ENCODE measurements at regions not wholly inside any gene's neighbourhood (a gene's known extent, or its start where the extent isn't known, plus 50 kb on each side); places are given as distances from the start of the nearest gene placed in this dataset.

DNA sequence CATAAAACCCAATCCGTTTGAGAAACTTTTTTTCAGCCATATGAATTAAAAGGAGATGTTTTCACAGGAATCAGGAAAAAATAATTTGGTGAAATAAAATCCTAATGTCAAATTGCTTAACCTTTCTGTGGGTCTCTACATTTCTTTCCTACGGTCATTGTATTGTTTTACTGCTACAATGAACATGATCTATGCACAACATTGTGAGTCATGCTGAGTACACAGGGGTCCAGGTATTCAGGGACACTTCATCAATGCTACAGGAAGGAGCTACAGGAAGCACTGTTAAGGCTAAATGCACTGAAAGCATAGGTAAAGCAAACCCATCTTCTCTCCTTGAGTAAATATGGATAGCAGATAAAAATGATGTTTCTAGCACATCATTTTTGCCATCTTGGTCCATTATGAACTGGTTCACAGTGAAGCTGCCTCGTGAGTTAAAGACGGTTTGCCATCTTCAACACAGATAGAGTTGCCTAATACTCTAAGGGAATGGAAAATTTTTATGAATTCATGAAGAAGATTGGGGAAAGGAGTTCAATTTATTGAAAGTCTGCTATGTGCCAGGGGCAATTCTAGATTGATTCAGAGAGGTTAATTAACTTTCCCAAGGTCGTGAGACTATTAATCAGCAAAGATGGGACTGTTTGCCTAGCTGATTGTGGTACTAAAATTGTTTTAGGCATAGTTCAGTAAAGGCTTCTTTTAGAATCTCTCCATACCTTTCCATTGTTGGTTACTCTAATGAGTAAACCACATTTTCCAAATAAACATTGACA lies 85.5 kb downstream of the DIRAS2 start:
- Histone ChIP-seq H2AFZ (ENCODE audit: control insufficient read depth, low read depth, low read length) (no peak overlapping the region), H3K4me1 (ENCODE audit: control insufficient read depth, insufficient read depth, low read length) (peaks cover 4% of the 10 kb centered on the region), H3K79me2 (ENCODE audit: control insufficient read depth, insufficient read depth, low read length) (no peaks in the 10 kb centered on the region), H3K9me3 (replicated peaks; ENCODE audit: control insufficient read depth, insufficient read depth, low read length) (no peaks in the 10 kb centered on the region), H3K4me2 (ENCODE audit: control insufficient read depth, insufficient read depth) (no peak overlapping the region), H3K36me3 (ENCODE audit: control insufficient read depth in 2 of 2, insufficient read depth in 2 of 2, low read length in 1 of 2) (no peaks in the 10 kb centered on the region), H3K27ac (ENCODE audit: control insufficient read depth, insufficient read depth) (no peak overlapping the region), H3K27me3 (replicated peaks in 1 of 2; ENCODE audit: control insufficient read depth in 2 of 2, insufficient read depth in 2 of 2, low read length in 1 of 2) (no peaks in the 10 kb centered on the region), H3K9ac (ENCODE audit: control insufficient read depth, insufficient read depth, low read length) (no peak overlapping the region), H3K4me3 (no peak overlapping the region), H4K20me1 (ENCODE audit: control insufficient read depth, insufficient read depth) (no peaks in the 10 kb centered on the region)
- in situ Hi-C loops (cut with MboI) = no loop called here
- intact Hi-C loops (cut with micrococcal nuclease; ENCODE audit: unreplicated experiment) = no loop called here
- ChIA-PET CTCF (no interaction called here), POLR2A (no interaction called here), RAD21 (ENCODE audit: unreplicated experiment) (no interaction called here), SMC1A (ENCODE audit: uncharacterized antibody, unreplicated experiment) (no interaction called here)
- WGBS (ENCODE audit: insufficient coverage, insufficient replicate concordance, low lambda C conversion rate, missing lambda C conversion rate) = 38% methylated on average over 5 of the region's 5 CpGs
- ATAC-seq = no peak
- TF ChIP-seq ZBED1 (IDR thresholded peaks at IDR 0.05; ENCODE audit: borderline replicate concordance) (no peak), RELA (IDR thresholded peaks at IDR 0.05; ENCODE audit: borderline replicate concordance, partially characterized antibody) (no peak), ATF7 (IDR thresholded peaks at IDR 0.05; ENCODE audit: low read depth) (no peak), SMARCA5 (IDR thresholded peaks at IDR 0.05) (no peak), SREBF1 (IDR thresholded peaks at IDR 0.05; ENCODE audit: low read length) (no peak), IKZF2 (IDR thresholded peaks at IDR 0.05) (no peak), GABPA (IDR thresholded peaks at IDR 0.05; ENCODE audit: low read depth) (no peak), ZNF207 (IDR thresholded peaks at IDR 0.05; ENCODE audit: borderline replicate concordance) (no peak), SMAD1 (IDR thresholded peaks at IDR 0.05; ENCODE audit: low read depth, partially characterized antibody) (no peak), MTA3 (IDR thresholded peaks at IDR 0.05; ENCODE audit: borderline replicate concordance, low read length) (no peak), RUNX3 (IDR thresholded peaks at IDR 0.05; ENCODE audit: low read length) (no peak), NR2F1 (conservative IDR thresholded peaks at IDR 0.05) (no peak), MYC (IDR thresholded peaks at IDR 0.05; ENCODE audit: insufficient read depth, insufficient read length, insufficient replicate concordance, low read length, severe bottlenecking) (no peak), KDM1A (IDR thresholded peaks at IDR 0.05; ENCODE audit: borderline replicate concordance) (no peak), SPI1 (IDR thresholded peaks at IDR 0.05; ENCODE audit: borderline replicate concordance, insufficient read depth, low read depth, low read length) (no peak), HDAC6 (IDR thresholded peaks at IDR 0.05; ENCODE audit: unreplicated experiment) (no peak), SMC3 (IDR thresholded peaks at IDR 0.05; ENCODE audit: borderline replicate concordance, low read length) (no peak)
- TF ChIP-seq, protein P1, sequence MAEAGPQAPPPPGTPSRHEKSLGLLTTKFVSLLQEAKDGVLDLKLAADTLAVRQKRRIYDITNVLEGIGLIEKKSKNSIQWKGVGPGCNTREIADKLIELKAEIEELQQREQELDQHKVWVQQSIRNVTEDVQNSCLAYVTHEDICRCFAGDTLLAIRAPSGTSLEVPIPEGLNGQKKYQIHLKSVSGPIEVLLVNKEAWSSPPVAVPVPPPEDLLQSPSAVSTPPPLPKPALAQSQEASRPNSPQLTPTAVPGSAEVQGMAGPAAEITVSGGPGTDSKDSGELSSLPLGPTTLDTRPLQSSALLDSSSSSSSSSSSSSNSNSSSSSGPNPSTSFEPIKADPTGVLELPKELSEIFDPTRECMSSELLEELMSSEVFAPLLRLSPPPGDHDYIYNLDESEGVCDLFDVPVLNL (IDR thresholded peaks at IDR 0.05; ENCODE audit: low read depth, low read length) = no peak
- TF ChIP-seq, protein P2, sequence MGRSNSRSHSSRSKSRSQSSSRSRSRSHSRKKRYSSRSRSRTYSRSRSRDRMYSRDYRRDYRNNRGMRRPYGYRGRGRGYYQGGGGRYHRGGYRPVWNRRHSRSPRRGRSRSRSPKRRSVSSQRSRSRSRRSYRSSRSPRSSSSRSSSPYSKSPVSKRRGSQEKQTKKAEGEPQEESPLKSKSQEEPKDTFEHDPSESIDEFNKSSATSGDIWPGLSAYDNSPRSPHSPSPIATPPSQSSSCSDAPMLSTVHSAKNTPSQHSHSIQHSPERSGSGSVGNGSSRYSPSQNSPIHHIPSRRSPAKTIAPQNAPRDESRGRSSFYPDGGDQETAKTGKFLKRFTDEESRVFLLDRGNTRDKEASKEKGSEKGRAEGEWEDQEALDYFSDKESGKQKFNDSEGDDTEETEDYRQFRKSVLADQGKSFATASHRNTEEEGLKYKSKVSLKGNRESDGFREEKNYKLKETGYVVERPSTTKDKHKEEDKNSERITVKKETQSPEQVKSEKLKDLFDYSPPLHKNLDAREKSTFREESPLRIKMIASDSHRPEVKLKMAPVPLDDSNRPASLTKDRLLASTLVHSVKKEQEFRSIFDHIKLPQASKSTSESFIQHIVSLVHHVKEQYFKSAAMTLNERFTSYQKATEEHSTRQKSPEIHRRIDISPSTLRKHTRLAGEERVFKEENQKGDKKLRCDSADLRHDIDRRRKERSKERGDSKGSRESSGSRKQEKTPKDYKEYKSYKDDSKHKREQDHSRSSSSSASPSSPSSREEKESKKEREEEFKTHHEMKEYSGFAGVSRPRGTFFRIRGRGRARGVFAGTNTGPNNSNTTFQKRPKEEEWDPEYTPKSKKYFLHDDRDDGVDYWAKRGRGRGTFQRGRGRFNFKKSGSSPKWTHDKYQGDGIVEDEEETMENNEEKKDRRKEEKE (IDR thresholded peaks at IDR 0.05) = no peak
- no peak for FAIRE-seq
- DNase-seq (ENCODE audit: low read depth, low spot score) = no peak
- no TSS peak for BruUV-seq (replicated peaks)
